ENCODE measurements at regions not wholly inside any gene's neighbourhood (a gene's known extent, or its start where the extent isn't known, plus 50 kb on each side); places are given as distances from the start of the nearest gene placed in this dataset.
"Not testable (repeated sequence)": the region's sequence is repeated elsewhere in the genome, so short reads cannot be mapped to it uniquely, and the experiment has no call there.

DNA sequence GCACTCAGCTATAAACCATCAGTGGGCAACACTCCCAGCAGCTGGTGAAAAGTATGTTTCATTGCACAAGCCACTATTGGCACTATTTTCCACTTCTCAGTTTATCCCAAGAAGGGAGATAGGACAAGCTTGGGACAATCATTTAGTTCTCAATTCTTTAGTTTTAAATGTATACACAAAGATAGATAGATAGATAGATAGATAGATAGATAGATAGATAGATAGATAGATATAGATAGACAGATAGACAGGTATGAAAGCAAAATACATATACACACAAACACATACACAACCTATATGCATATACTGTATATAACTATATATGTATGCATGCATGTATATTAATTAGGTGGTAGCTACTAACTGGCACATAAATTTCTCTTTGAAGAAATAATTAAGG is 411.6 kb upstream of the KCND2 start:
- no peak for DNase-seq (ENCODE audit: low read depth)

DNA sequence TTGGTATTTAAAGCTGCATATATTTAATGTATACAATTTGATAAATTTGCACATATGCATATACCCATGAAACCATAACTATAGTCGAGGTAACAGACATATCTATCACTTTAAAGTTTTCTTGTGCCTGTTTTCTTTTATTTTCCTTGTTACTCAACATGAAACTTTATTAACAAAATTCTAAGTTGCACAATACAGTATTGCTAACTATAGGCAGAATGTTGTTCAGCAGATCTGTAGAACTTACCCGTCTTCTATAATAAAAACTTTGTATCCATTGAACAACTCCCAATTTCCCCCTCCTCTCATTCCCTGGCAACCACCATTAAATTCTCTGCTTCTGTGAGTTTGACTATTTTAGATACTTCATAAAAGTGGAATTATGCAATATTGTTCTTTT is 404.6 kb upstream of the KCND2 start:
- no peak for DNase-seq (ENCODE audit: low read depth)

DNA sequence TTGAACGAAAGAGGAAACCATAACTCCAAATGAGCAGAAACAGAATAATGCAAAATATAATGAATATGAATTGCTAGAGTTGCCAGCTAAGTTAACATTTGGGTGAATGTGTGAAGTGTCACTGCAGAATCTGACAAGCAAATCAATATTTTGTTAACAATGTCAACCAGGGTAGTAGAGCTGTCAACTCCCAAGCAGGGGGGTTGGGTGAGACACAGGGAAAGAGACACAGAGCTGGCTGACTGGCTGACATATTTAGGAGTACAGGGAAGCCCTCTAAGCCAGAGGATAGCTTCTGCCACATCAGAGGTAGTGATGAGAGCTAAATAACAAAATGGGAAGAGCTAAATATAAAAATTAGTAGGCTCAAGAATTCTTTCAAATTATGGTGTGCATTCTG is 393.1 kb upstream of the KCND2 start:
- no peak for DNase-seq (ENCODE audit: low read depth)

DNA sequence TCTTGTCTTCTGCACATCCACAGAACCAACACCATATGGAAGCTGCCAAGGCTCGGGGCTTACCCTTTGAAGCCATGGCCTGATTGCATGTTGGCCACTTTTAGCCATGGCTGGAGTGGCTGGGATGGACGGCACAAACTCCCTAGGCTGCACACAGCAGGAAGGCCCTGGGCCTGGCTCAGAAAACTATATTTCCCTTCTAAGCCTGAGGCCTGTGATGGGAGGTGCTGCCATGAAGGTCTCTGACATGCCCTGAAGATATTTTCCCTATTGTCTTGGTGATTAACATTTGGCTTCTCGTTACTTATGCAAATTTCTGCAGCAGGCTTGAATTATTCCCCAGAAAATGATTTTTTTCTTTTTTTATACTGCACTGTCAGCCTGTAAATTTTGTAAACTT is 387.0 kb upstream of the KCND2 start:
- no peak for DNase-seq (ENCODE audit: low read depth)

DNA sequence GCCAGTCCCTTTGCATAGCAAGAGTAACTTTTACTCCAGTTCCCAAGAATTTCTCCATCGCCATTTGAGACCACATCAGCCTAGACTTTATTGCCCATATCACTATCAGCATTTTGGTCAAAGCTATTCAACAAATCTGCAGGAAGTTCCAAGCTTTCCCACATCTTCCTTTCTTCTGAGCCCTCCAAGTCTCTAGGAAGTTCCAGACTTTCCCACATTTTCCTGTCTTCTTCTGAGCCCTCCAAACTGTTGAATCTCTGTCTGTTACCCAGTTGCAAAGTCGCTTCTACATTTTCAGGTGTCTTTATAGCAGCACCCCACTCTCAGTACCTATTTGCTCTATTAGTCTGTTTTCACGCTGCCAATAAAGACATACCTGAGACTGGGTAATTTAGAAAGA is 386.4 kb upstream of the KCND2 start:
- DNase-seq (ENCODE audit: low read depth): not testable (repeated sequence)

DNA sequence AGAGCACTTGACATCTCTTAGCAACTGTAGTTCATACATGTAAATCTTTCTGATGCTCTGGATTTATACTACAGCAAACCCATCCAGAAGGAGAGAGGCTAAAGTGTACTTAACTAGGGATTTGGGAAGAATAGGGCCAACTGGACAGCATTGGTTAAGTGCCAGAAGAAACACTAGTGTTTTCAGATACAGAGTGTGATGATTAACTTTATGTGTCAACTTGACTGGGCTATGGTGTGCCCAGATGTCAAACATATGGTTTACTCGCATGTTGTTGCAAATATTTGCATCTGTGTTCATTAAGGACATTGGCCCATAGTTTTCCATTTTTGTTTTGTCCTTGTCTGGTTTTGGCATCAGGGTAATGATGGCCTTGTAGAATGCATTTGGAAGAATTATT is 384.7 kb upstream of the KCND2 start:
- no peak for DNase-seq (ENCODE audit: low read depth)

DNA sequence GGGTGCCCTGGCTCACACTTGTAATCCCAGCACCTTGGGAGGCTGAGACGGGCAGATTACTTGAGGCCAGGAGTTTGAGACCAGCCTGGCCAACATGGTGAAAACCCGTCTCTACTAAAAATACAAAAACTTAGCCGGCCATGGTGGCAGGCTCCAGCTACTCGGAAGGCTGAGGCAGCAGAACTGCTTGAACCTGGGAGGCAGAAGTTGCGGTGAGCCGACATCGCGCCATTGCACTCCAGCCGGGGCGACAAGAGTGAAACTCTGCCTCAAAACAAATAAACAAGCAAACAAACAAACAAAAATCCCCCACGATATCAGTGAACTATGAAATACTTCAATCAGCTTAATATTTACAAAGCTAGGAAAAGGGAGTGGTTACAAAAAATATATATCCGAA is 382.3 kb upstream of the KCND2 start:
- no peak for DNase-seq (ENCODE audit: low read depth)

DNA sequence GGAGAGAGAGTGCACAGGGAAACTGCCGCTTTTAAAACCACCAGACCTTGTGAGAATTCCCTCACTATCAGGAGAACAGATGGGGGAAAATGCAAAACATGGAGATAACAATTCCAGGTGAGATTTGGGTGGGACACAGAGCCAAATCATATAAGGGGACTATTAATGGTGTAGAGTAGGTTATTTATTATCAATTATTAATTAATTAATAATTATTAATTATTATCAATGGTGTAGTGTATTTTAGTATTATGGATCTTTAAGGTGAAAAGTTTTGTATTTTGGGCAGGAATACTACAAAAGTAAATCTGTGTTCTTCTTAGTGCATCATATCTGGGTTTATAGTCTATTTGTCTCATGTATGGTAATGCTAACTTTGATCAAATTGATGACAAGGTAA is 377.7 kb upstream of the KCND2 start:
- DNase-seq (ENCODE audit: low read depth): no peak

DNA sequence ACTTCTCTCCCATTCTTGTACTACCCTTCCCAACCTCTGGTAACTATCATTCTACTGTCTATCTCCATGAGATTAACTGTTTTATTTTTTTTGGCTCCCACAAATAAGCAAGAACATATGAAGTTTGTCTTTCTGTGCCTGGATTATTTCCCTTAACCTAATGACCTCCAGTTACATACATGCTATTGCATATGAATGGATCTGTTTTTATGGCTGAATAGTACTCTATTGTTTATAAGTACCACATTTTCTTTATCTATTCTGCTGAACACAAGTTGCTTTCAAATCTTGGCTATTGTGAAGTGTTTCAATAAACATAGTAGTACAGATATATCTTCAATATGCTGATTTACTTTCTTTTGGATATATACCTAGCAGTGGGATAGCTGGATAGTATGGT is 376.6 kb upstream of the KCND2 start:
- no peak for DNase-seq (ENCODE audit: low read depth)

DNA sequence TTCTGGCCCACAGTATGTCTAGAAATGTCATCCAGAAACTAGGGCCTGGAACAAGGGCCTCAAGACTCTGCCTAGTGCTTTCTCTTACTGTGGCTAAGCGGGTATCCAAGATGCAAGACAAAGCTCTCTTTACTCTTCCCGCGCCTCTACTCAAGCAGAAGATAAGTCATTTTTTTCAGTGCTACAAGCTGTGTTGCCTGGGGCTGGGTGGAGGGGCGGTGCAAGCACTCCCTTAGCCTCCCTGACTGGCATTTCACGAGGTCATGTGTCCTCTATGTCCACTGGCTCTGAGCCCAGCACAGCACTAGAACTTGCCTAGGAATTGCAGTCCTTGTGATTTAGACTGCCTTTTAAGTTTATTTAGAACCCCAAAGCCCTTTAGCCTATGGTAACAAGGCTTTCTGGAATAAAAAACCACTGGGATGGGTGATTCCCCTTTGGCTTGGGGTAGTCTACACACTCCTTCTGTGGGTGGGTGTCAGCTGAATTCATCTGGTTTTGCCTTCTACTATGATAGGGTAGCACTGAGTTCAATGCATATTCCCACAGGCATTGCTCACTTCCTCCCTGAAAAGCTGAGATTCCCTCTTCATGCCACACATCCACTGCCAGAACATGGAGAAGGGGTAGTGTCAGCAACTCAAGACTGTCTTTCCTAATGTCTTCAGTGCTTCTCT is 371.8 kb upstream of the KCND2 start:
- peak; percentile 38 for DNase-seq (ENCODE audit: low read depth)

DNA sequence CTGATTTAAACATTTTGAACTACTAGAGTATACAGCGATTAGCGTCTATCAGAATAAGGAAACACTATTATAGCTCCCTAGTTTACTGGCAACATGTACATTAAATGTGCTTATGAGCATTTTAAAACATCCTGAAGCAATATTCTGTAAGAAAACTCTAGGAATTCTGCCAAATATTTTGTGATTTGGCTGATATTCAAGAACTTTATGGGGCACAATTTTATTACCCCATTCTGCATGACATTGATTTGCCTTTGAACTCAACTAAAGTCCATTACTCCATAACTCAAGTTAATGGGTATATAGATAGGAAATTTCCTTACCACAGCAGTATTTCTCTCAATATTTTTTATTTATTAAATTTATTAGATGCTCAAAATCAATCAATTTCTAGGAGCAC is 369.9 kb upstream of the KCND2 start:
- DNase-seq (ENCODE audit: low read depth): no peak

DNA sequence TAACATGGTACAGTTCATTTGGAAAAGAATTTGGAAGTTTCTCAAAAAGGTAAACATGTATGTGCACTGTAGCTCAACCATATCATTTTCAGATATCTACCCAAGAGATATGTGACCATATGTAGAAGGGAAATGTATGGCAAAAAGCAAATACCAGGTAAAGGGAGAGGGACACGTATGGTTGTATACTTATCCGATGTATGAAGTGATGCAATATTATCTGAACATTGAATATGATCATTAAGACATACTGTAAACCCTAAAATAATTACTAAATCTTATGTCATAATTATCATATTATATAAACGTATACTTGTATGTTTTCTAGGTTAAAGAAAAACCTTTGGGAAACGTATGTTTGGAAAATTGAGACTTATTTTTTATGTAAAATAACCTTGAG is 367.5 kb upstream of the KCND2 start:
- no peak for DNase-seq (ENCODE audit: low read depth)

DNA sequence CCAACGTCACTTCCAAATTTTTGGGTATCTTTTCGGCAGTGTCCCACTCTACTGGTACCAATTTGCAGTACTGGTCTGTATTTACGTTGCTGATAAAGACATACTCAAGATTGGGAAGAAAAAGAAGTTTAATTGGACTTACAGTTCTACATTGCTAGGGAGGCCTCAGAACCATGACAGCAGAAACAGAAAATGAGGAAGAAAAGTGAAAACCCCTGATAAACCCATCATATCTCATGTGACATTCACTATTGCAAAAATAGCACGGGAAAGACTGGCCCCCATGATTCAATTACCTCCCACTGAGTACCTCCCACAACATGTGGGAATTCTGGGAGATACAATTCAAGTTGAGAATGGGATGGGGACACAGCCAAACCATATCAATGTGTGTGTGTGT is 364.0 kb upstream of the KCND2 start:
- DNase-seq (ENCODE audit: low read depth): no peak

DNA sequence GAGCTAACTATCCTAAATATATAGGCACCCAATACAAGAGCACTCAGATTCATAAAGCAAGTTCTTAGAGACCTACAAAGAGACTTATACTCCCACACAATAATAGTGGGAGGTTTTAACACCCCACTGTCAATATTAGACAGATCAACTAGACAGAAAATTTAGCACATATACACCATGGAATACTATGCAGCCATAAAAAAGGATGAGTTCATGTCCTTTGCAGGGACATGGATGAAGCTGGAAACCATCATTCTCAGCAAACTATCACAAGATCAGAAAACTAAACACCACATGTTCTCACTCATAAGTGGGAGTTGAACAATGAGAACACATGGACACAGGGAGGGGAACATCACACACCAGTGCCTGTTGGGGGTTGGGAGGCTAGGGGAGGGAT is 358.9 kb upstream of the KCND2 start:
- DNase-seq (ENCODE audit: low read depth): not testable (repeated sequence)

DNA sequence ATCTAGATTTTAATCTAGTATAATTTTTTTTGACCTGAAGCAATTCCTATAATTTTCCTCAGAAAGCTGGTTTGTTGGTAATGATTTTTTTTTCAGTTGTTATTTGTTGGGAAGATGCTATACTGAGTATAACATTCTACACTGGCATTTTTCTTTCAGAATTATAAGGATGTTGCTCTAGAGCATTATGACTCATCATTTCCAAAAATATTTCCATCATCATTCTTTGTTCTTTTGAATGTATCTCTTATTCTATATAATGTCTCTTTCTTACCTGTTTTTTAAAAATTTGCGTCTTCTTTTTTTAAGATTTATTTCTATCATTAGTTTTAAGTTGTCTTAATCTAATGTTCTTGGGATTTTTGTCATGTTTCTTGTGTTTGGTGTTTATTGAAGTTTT is 356.5 kb upstream of the KCND2 start:
- DNase-seq (ENCODE audit: low read depth): no peak

DNA sequence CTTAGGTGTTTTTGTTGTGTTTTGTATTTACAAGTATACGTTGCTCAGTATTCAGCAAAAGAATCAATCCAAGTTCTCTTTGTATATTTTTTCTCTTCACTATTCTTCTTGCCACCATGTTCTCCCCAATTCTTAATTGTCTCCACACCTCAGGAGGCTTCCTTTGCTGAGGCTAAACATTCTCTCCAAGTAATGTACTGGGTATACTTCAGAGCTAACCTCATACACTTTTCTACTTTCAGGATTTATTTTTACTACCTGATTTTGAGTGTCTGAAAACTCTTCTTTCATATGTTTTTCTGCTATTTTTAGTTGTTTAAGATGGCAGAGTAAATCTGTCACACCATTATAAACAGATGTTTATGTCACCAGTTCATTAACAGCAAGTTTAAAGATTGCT is 354.8 kb upstream of the KCND2 start:
- DNase-seq (ENCODE audit: low read depth): no peak

DNA sequence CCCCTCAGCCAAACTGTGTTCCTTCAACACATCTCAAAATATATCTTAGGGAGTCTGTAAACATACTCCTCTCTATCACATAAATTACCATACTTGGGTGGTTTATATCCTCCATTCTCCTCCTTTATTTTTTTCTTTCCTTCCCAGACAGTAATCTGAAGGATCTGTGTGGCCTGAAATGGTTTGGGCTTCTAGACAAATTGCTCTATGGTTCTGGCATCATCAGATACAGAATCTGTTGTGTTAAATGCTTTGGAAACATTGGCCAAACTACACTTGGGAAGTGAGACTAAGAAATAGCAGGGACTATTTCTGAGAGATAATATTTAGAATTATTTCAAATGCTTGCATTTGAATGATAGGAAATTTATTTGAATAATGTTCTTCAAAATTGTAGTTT is 353.0 kb upstream of the KCND2 start:
- DNase-seq (ENCODE audit: low read depth): no peak

DNA sequence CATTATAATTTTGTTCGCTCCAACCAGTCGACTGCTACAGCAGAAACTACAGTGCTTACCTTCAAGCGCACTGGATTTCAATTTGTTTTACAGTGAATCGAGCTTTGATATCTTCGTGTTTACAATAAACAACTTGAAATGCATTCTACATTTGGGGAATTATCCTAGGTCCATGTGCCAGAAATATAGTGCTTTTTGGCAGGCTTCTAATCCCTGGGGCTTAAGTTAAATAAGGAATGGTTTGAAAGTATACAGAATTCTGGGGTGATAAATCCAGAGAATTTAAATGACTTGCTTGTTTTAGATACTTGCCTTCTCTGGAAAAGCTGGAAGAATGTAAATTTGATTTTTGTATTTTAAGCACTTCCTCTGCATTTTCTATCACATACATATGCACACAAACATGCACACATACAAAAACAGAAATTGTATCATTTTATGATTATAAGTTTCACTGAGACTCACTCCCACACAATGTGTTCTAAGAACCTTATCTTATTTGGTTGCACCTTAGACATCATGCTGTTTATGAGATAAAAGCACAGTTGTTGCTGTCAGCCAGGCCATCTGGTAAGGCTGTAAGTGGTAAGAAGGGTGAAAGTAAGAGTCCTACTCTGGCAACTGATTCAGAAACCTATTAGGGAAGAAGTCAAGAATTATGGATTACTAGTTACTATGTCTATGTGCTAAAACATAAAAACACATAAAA is 347.2 kb upstream of the KCND2 start:
- DNase-seq (ENCODE audit: low read depth): no peak

DNA sequence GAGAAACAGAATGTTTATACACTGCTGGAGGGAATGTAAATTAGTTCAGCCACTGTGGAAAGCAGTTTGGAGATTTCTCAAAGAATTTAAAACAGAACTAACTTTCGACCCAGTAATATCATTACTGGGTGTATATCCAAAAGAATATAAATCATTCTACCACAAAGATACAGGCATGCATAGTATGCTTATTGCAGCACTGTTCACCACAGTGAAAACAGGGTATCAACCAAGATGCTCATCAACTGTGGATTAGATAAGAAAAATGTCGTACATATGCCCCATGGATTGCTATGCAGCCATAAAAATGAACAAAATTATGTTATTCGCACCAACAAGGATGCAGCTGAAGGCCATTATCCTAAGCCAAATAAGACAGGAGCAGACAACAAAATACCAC is 343.1 kb upstream of the KCND2 start:
- DNase-seq (ENCODE audit: low read depth): no peak

DNA sequence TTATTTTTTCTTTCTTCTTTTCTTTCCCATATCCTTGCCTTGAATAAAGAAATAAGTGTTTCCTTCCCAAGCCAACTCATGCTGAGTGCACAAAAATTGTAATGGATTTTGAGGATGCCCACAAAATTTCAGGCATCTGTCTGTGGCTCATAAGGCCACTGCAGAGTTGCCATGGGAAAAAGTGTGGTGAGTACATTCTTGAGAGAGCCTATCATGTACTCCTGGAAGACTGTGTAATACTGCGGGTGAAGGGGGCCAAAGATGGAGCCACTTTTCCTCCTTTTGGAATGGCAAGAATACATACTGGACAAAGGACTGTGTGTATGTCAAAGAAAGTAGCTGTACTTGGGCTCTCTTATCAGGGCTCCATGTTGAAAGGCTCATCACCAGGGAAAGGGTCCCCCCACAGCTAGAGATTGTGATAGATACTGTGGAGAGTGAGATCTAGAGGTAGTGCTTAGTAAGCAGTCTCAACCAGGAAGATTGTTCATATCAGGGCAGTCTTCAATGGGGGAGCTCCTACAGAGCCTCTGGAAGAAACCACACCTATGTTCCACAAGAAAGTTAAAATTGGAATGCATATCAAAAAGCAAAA is 341.6 kb upstream of the KCND2 start:
- DNase-seq (ENCODE audit: low read depth): peak; percentile 8

DNA sequence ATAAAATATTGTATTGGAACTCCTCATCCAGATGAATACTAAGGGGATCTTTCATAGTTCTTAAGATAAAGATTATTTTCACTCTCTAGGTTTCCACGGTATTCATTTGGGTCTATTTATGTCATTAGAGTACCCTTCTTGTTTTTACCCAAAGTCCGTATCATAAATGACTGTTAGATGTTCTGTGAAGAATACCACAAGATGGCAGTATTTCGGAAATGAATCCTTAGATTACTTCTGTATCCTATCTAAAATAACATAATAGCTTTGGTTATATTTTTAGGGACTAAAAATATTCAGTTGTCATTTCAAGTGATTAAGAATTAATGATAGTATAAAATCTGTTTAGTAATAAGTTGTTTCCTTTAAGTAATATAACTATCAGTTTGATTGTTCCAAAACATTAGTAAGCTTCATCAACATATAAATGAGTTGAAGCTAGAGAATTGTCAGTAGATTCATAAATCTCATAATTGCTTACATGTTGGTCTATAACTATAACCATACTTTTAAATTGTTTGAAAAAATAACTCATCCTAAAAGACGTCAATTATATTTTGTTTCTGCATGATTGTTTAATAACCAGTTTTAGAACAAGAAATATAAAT is 337.5 kb upstream of the KCND2 start:
- peak; percentile 57 for DNase-seq (ENCODE audit: low read depth)

DNA sequence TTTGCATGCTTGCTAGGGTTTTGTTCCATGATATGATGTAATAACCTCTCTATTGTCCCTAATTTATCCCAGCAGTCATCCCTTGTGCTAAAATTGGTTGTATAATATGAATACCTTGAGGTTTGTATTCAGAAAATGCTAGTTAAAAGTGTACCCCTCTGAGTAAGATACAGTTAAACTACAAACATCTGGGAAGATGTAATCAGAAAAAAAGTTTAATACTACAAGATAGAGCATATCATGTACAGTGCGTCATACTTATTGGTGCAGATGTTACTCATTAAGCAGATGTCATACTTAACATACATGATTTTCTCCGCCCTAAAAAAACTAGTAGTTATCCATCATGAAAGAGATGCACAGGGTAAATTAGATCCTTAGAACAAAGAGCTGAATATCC is 336.1 kb upstream of the KCND2 start:
- DNase-seq (ENCODE audit: low read depth): no peak

DNA sequence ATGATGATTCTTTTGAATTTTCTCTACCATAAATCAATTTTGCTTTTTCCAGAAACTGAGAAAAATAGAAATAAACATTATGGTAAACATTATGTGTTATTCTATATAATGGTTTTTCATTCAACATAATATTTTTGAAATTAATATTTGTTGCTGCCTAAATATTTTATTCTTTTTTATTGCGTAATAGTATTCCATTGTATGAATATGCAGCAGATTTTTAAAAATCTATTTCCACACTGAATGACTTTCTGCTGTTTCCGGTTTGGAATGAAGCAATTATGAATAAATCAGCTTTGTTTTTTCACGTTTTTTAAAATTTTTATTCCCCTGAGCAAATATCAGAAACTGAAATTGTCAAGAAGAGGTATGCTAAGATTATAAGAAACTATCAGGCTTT is 335.2 kb upstream of the KCND2 start:
- DNase-seq (ENCODE audit: low read depth): no peak

Measured in renal cortical epithelial cell (primary cell).